SIG-M5 (cell line): ENCODE measurements at regions not wholly inside any gene's neighbourhood (a gene's known extent, or its start where the extent isn't known, plus 50 kb on each side); places are given as distances from the start of the nearest gene placed in this dataset.
"Not testable (repeated sequence)": the region's sequence is repeated elsewhere in the genome, so short reads cannot be mapped to it uniquely, and the experiment has no call there.

ENCODE experiments used
- DNase-seq: peaks from one replicate; lab custom pipeline; 2025; lab: John Stamatoyannopoulos, UW

DNA sequence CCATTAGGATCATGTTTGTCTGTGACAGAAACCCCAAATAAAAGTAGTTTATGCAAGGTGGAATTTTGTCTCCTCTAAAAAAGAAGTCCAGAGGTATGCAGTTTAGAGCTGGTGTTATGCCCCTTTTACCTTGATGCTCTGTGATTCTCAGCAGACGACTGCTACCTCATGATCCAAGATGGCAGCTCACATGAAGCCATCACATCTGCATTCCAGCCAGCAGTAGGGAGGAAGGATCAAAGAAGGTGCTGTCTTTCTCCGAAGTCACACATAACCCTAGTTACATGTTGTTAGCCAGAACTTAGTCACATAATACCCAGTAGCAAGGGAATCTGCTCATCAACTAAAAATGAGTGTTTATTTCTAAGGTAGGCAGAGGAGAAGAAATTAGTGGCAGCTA lies 135.7 kb upstream of the HS3ST2 start:
- DNase-seq: no peak

DNA sequence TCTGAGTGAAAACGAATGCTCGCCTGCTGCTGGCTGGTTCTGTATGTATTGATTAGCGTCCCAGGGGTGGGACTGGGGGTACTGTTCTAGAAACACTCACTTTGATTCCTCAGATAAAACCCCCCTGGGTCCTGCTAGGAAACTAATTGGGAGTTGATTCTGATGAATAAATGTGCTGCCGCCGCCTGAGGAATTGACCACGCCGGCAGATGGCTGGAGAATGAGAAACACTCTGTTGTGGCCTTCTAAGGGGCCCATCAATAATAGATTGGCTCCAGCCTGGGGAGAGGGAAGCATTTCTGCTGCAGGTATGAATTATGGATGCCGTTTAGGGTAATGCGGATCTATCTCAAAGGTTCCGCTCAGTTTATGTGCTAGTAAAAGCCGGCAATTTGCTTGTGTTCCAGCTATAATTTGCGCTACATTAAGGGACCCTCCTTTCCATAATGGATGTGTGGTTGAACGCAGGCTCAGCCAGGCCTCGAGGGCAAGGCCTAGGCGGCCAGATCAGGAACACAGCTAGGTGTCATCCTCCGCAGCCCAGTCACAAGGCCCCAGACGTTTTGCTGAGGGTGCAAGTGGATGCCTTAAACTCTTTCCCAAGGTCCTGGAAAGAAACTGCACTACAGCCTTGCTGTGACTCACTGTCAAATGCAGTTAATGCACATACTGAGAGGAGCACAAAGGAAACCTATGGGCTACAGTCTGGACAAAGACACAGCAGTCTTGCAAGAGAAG lies 132.2 kb upstream of the HS3ST2 start:
- no peak for DNase-seq

DNA sequence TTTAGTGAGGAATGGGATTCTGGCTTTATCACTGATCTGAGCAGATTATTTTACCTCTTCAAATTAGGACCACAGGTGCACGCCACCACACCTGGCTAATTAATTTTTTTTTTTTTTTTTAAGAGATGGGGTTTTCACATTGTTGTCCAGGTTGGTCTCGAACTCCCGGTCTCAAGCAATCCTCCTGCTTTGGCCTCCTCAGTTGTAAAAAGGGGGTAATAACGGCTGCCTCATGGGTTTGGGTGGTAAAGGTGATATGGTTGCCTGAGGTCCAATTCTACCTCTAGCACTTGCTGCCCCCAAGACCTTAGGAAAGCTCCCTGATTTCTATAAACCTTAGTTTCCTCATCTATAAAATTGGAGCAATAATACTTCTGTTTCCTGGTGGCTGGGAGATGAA lies 130.7 kb upstream of the HS3ST2 start:
- DNase-seq: no peak

DNA sequence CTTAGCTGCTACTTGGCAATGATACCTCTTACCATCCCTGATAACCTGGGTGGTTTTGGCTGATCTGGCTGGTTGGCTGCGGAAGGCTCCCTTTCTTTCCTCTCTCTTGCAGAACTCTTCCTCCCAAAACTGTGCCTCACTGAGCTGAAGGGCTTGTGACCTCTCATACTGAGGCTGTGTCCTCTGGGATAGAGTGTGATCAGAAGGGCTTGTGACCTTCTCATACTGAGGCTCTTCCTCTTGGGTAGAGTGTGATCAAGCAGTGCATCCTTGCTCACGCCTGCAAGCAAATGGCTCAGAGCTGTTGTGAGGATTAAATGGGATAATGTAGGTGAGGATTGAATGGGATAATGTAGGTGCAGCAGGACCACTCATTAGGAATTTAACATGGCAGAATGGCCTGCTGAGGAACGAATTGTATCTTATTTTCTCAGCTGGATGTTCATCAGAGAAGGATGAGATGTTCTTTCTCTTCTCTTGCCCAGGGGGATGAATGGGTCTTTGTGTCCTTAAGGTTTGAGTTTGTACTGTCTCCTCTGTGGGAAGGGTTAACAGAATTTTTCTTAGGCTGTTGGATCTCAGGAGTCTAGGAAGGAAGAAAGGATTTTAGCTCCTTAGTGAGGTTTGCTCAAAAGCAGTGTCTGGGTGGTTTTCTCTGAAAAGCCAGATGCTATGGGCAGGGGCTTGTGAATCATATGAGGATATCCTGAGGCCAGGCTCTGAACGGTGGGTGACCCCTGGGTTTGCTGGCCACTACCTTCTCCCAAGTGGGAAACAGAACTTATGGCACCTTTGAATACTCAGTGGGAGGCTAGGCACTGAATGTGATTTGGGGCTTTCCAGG lies 130.0 kb upstream of the HS3ST2 start:
- no peak for DNase-seq

DNA sequence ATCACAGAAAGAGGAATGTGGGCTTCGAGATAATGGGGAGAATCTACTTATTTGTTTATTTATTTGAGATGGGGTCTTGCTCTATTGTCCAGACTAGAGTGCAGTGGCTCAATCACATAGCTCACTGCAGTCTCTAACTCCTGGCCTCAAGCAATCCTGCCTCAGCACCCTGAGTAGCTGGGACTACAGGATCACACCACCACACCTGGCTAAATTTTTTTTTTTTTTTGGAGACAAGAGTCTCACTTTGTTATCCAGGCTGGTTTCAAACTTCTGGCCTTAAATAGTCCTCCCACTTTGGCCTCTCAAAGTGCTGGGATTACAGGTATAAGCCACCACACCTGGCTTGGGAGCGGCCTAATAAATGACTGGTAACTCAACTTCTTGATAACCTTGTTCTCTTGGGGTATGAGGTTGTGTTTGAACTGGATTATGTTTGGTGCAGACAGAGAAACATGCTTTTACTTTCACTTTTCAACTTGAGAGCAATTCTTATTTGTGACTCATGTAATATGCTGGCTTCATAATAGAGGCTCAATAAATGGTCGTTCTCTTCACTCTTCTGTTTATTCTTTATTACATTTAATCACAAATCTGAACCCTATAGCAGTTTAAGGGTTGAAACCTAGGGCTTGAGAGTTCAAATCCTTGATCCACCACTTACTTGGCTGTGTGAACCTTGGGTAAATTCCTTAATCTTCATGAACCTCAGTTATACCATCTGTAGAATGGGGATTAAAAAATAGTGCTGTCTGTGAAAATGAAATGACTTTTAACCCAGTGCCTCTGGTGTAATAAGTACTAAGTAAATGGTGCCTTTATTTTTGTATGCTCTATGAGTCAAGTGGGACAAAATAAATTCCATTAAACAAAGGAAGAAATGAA lies 129.1 kb upstream of the HS3ST2 start:
- no peak for DNase-seq

DNA sequence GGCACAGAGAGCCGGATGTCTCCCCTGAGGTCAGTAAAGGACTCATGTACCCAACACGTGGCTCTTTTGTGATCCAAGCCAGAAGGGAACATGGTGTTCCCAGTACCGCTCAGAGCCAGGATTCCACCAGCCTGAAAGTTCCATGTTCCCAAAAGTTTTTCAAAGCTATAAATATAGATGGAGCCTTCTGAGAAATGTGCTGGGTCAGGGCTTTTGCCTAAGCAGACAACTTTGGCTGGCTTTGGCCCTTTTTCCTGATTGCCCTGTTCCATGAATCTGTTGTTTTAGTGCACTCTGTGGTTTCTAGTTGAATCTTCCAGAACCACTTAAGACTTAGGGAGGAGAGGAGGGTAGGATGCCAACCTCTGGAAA lies 128.5 kb upstream of the HS3ST2 start:
- no peak for DNase-seq

DNA sequence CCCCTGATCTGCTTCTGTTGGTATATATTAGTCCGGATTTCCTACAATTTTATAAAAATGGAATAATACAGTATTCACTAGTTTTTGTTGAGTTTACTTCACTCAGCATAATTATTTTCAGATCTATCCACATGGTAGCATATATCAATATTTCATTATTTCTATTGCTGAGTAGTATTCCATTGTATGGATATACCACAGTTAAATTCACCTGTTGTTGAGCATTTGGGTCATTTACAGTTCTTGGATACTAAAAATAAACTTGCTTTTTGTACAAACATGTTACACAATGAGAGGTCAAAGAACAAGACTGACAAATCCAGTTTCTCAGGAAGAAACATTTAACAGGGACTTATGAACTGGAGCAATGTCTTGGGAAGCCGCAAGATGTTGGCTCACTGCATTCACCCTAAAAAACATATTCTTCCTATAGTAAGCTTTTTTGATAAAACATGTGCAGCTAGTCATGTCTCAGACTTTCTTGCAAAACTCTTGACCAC lies 126.9 kb upstream of the HS3ST2 start:
- no peak for DNase-seq

DNA sequence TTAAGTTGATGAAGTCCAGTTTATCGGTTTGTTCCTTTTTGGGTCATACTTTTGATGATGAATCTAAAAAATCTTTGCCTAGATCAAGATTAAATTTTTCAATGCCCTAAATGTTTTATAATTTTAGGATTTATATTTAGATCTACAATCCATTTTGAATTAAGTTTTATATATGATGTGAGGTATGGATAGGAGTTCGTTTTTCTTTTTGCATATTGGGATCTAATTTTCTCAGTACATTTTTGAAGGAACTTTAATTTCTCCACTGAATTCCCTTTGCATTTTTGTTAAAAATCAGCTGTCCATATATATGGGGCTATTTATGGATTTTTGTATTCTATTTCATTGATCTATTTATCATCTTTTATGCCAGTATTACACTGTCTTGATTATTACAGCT lies 125.5 kb upstream of the HS3ST2 start:
- DNase-seq: no peak

DNA sequence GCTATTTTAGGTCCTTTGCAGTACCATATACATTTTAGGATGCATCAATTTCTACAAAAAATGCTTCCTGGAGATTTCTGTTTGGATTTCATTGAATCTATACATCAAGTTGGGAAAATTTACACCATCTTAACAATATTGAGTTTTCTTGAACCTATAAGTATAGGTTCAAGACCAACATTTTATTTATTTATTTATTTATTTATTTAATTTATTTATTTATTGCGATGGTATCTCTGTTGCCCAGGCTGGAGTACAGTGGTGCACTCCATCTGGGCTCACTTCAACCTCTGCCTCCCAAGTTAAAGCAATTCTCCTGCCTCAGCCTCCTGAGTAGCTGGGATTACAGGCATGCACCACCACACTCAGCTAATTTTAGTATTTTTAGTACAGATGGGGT lies 125.0 kb upstream of the HS3ST2 start:
- DNase-seq: no peak

DNA sequence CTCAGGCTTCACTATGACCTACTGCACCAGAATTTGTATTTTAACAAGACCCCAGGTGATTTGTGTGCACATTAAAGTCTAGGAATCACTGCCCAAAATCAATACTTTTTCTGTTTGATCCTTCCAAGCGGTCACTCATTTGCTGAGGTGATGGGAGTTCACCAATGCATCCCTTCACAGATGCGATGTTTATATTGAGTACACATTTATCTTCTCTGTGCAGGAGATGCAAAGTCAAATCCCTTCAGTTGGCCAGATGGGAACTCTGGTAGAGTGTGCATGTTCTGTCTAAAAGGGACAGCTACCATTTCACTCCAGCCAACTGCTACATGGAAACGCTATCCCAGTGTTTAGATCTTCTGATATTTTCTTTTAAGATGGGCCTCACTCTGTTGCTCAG lies 122.6 kb upstream of the HS3ST2 start:
- DNase-seq: no peak

DNA sequence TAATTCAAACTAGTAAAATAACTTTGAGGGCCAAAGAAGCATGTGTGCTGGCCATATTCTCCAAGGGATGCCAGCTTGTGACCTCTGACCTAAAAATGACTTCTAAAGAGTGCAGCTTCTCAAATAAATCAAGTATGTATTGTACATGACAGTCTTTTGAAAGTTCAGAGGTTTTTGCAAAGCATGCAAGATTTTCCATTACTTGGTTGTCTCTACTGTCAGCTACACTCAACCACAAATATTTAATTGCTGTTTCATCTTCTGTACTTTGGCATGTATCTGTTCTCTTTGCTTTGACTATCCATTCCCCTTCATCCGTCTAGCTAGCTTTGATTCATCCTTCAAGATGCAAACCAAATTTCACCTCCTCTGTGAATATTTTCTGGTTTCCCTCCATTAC lies 121.9 kb upstream of the HS3ST2 start:
- DNase-seq: no peak

DNA sequence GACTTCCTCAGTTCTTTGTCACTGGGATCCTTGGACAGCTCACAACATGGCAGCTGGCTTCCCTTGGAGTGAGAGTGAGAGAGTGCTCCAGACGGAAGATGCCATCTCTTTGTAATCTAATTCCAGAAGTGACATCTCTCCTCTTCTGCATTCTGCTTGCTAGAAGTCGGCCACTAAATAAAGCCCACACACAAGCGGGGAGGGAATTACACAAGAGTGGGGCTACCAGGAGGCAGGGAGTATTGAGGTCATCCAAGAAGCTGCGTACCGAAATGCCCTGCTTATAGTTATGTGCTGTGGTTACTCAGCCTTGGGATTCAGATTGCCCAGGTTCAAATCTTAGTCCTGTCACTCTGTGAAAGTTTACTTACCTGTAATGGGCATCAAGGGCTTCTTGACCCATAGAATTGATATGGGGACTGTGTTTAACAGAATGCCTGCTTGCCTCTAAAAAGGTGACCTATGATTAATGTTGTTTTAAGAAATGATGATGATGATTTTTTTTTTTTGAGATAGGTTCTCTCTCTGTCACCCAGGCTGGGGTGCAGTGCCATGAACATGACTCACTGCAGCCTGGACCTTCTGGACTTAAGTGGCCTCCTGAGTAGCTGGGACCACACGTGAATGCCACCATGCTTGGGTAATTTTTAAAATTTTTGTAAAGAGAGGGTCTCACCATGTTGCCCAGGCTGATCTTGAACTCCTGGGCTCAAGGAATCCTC lies 120.9 kb upstream of the HS3ST2 start:
- DNase-seq: no peak

DNA sequence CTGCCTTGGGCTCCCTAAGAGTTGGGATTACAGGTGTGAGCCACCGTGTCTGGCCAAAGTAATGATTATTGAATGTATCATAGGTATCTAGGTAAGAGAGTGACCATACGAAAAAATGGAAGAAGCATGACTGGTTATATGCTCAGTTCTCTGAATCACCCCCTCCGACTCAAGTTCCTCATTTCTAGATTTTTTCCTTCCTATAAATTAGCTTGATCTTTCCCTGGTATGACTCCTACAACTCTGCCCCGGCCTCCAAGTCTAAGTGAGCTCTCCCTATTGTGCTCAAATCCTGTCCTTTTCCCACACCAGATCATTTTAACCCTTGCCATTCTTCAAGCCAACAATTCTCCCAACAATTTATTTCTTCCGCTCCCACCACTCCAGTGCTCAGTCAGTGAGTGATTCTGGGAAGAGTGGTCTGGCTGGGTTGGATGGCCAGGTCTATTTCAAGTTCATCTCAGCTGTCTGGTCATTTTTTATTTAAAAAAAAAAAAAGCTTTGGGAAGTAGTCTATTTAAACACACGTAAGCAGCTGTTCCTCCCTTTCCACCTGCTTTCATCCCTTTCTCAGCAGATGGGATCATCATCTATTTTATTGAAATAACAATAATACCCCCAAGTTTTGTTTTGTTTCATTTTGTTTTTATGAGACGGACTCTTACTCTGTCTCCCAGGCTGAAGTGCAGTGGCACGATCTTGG lies 120.2 kb upstream of the HS3ST2 start:
- DNase-seq: no peak

DNA sequence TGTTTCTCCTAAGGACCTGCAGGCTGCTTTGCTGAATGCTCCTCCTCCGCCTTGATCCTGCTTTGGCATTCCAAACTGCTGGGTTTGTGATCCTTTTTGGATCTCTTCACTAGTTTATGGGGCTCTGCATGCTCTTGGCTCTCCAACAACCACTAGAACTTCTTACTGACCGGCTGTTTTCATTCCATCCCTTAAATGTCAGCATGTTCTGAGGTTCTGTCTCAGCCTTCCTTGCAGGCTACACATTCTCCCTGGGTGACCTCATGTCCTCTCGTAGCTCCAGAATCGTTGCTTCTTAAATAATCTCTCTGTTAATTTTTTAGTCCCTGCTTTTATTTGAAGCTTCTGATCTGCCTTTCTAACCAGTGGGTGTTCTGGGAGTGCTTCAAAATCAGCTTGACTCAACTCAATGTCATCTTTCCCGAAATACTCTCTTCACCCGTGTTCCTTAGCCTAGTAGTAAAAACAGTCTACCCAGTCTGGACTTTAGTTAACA lies 119.0 kb upstream of the HS3ST2 start:
- no peak for DNase-seq

DNA sequence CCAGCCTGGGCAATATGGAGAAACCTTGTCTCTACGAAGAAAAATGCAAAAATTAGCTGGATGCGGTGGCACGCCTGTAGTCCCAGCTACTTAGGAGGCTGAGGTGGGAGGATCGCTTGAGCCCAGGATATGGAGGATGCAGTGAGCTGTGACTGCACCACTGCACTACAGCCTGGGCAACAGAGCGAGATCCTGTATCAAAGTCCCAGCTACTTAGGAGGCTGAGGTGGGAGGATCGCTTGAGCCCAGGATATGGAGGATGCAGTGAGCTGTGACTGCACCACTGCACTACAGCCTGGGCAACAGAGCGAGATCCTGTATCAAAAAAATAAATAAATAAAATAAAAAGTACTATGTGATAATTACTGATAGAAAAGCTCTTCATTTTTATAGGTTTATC lies 118.2 kb upstream of the HS3ST2 start:
- DNase-seq: not testable (repeated sequence)

DNA sequence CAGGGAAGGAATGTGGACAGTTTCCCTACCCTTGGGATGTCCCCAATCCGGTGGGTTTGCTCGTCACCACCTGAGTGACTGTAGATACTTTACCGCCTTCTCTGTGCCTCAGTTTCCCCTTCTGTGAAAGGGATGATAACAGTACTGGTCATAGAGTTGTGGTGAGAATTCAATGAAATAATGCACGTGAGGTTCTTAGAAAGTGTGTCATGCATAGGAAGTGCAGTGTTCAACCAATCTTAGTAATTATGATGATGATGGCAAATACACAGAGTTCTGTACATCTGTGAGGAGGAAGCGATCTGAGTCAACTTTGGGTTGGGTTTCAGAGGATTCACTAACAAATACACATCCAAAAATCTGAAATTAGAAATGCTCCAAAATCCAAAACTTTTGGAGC lies 114.6 kb upstream of the HS3ST2 start:
- DNase-seq: no peak

DNA sequence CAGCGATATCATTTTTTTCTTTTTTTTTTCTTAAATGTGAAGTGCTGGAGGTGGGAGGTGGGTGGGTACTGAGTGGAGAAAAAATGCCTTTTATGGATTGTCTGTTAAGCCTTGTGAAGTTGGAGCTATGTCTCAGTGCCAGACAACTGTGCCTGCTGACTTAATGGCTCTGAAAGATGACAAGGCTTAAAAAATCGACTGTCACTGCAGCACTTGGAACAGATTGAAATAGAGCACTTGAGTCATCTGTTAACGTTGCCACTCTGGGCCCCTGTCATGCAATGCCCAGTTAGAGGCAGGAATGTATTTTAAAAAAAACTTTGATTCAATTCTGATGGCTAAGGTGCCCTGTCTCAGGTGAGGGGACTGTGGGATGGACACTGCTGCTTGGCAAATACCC lies 108.2 kb upstream of the HS3ST2 start:
- no peak for DNase-seq

DNA sequence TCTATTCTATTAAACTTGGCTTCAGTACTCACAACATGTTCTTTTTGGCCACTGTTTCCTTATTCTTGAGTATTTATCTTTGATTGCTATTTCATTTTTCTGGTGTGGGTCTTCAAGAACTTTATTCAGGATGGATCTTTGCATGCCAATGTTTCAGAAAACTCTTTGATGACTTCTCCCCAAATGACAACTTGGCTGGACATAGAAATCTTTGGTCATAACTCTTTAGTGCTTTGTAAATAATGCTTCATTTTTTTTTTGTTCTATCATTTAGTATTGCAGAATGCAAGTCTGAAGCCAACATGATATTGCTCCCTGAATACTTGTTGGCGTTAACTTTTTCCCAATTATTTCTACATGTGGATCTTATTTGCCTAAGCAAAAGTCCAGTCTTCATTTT lies 103.6 kb upstream of the HS3ST2 start:
- no peak for DNase-seq

DNA sequence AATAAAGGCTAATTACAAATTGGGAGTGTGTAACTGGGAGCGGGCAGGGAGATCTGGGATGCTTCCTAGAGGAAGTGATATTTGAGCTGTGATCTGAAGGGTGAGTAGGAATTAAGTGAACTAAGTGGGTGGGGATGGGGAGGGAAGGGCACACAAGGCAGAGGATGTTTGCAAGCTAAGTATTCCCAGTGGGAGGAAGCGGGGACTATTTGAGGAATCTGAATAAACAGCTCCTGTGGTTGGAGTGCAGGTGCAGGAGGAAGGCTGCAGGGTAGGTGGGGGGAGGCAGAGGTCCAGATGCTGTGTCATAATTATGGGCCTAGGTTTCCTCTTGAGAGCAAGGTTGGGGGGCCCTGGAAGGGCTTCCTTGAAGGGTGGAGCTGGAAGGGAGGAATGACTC lies 102.1 kb upstream of the HS3ST2 start:
- DNase-seq: no peak

DNA sequence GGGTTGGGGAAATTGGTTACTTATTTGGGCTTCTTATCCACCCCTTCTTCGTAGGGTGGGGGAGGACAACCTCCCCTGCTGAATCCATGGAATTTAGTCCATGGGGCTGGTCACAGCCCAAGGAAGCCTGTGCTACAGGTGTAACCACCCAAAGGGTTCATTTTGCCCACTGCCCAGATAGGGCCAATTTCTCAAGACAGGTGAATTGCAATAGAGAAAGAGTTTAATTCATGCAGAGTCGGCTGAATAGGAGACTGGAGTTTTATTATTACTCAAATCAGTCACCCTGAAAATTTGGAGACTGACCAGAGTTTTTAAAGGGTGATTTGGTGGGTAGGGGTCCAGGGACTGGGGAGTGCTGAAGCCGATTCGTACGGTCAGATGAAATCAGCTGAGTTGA lies 101.5 kb upstream of the HS3ST2 start:
- DNase-seq: no peak

DNA sequence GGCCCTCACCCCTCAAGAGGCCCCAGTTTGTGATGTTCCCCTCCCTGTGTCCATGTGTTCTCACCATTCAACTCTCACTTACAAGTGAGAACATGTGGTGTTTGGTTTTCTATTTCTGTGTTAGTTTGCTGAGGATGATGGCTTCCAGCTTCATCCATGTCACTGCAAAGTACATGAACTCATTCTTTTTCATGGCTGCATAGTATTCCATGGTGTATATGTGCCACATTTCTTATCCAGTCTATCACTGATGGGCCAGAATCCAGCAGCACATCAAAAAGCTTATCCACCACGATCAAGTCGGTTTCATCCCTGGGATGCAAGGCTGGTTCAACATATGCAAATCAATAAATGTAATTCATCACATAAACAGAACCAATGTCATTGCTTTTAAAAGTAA lies 95.4 kb upstream of the HS3ST2 start:
- DNase-seq: not testable (repeated sequence)
